Caco-2 (cell line): ENCODE measurements at regions not wholly inside any gene's neighbourhood (a gene's known extent, or its start where the extent isn't known, plus 50 kb on each side); places are given as distances from the start of the nearest gene placed in this dataset.
A peak's percentile ranks its signal among the peaks of the same experiment; 100 is the strongest.

Experiments
- BruUV-seq: library from RNA; stranded (reverse); fragments of 400-500 nt; replicated peaks from 2 replicates; lab custom pipeline; 2021; lab: Mats Ljungman, UMichigan
- CTCF ChIA-PET: fragments of 300-600 bp; sonication (Branson Sonifier 250); formaldehyde crosslinking; loops from one replicate; lab custom pipeline; 2022; ENCODE audit warnings: antibody characterized with exemption; lab: Charles Lee
- POLR2A ChIA-PET: fragments of 300-600 bp; sonication (Branson Sonifier 250); formaldehyde crosslinking; loops from one replicate; lab custom pipeline; 2022; ENCODE audit warnings: antibody characterized with exemption; lab: Charles Lee
- DNase-seq, 2 experiments: peaks; one replicate each; pipeline versions ENCODE4 v3.0.0 to v3.0.0-alpha.2; 2020 to 2022
- H3K27me3 ChIP-seq: replicated peaks from 2 replicates; pipeline ENCODE4 v1.6.0; 2011; ENCODE audit warnings: low read length; ENCODE audit not compliant: control insufficient read depth, insufficient read depth
- H3K36me3 ChIP-seq: 2 replicates; pipeline ENCODE4 v1.5.1; 2011; ENCODE audit warnings: low read length; ENCODE audit not compliant: control insufficient read depth, insufficient read depth
- H3K4me1 ChIP-seq: fragments of 250-450 bp; sonication (Bioruptor Pico); 2 replicates; pipeline ENCODE4 v1.5.1; 2020; ENCODE audit warnings: mild to moderate bottlenecking
- H3K4me3 ChIP-seq: 2 replicates; pipeline ENCODE4 v1.5.1; 2011; ENCODE audit warnings: low read depth, mild to moderate bottlenecking, control low read depth, low read length
- H3K9me3 ChIP-seq: fragments of 250-450 bp; sonication (Bioruptor Pico); 2 replicates; pipeline ENCODE4 v1.5.1; 2020; ENCODE audit warnings: mild to moderate bottlenecking, moderate library complexity
- H3K27ac Mint-ChIP-seq: one replicate; pipeline ENCODE4 v1.8.0; 2022; ENCODE audit warnings: mixed read lengths; ENCODE audit not compliant: unreplicated experiment
- H3K27me3 Mint-ChIP-seq: one replicate; pipeline ENCODE4 v1.8.0; 2022; ENCODE audit warnings: mixed read lengths; ENCODE audit not compliant: insufficient read depth, unreplicated experiment
- H3K36me3 Mint-ChIP-seq: one replicate; pipeline ENCODE4 v1.8.0; 2022; ENCODE audit warnings: mild to moderate bottlenecking, mixed read lengths; ENCODE audit not compliant: insufficient read depth, unreplicated experiment
- H3K4me1 Mint-ChIP-seq: one replicate; pipeline ENCODE4 v1.8.0; 2022; ENCODE audit warnings: low read depth, mixed read lengths; ENCODE audit not compliant: unreplicated experiment
- H3K4me3 Mint-ChIP-seq: one replicate; pipeline ENCODE4 v1.8.0; 2022; ENCODE audit warnings: mild to moderate bottlenecking, moderate library complexity, mixed read lengths; ENCODE audit not compliant: unreplicated experiment
- H3K9me3 Mint-ChIP-seq: one replicate; pipeline ENCODE4 v1.8.0; 2022; ENCODE audit warnings: mixed read lengths; ENCODE audit not compliant: unreplicated experiment
- CTCF ChIP-seq, 2 experiments: fragments of 200-600 bp in 1 of 2; IDR thresholded peaks; 1 replicate in 1 of 2; 2 replicates in 1 of 2; pipeline versions ENCODE4 v1.5.1 to v1.8.0; 2011 to 2022; ENCODE audit warnings: antibody characterized with exemption in 1 of 2, control low read depth in 1 of 2, inconsistent platforms in 1 of 2, low read depth in 1 of 2, low read length in 1 of 2, mild to moderate bottlenecking in 1 of 2, moderate library complexity in 1 of 2; ENCODE audit not compliant: insufficient read depth in 1 of 2, severe bottlenecking in 1 of 2, unreplicated experiment in 1 of 2
- intact Hi-C: fragments of 100-400 bp; cut with micrococcal nuclease; formaldehyde crosslinking; loops from one replicate; pipeline ENCODE4 v1.10.0; 2022; ENCODE audit not compliant: unreplicated experiment

DNA sequence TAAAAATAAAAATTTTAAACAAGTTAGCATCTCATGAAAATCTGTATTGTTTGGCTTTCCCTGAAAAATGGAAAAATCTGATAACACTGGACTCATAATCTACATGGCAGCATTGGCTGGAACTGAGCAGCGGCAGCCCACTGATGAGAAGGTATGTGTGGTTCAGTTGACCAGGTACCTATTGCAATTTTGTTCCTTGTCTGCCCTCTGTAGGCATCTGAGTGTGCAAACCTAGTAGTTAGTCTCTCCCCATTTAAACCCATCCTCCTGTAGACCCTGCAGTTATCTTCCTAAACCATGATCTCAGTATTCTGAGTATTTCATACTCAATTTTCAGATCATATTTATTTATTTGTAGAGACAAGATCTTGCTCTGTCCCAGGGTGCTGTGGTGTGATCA is 59.4 kb upstream of the SERBP1 start:
- peak; percentile 28 to 34 for DNase-seq
- no peak overlapping the region for H3K4me3 ChIP-seq
- H3K9me3 ChIP-seq = no peaks in the 10 kb centered on the region
- ChIA-PET POLR2A (no interaction called here), CTCF (no interaction called here)
- H3K27ac Mint-ChIP-seq = no peak overlapping the region
- H3K27me3 Mint-ChIP-seq = no peaks in the 10 kb centered on the region
- no peaks in the 10 kb centered on the region for H3K9me3 Mint-ChIP-seq
- TF ChIP-seq CTCF (IDR thresholded peaks at IDR 0.05; ENCODE audit: insufficient read depth in 1 of 2, low read depth in 1 of 2, low read length in 1 of 2, severe bottlenecking in 1 of 2, unreplicated experiment in 1 of 2) = no peak
- no peaks in the 10 kb centered on the region for H3K36me3 Mint-ChIP-seq
- no peaks in the 10 kb centered on the region for H3K27me3 ChIP-seq
- no peaks in the 10 kb centered on the region for H3K4me1 Mint-ChIP-seq
- H3K4me1 ChIP-seq = no peaks in the 10 kb centered on the region
- H3K4me3 Mint-ChIP-seq = no peak overlapping the region
- intact Hi-C loops = loop anchor here (1.0 to 5.0 kb wide), 3 partner anchors 58 to 257 kb away; no protein-coding TSS in a partner anchor
- no peaks in the 10 kb centered on the region for H3K36me3 ChIP-seq
- no TSS peak for BruUV-seq

GRCh38 chr1:67491280-67491679 is 61.1 kb upstream of the SERBP1 start:
- no peak for TF ChIP-seq CTCF (IDR thresholded peaks at IDR 0.05; ENCODE audit: insufficient read depth in 1 of 2, low read depth in 1 of 2, low read length in 1 of 2, severe bottlenecking in 1 of 2, unreplicated experiment in 1 of 2)
- DNase-seq = no peak
- H3K36me3 Mint-ChIP-seq = no peaks in the 10 kb centered on the region
- POLR2A ChIA-PET = no interaction called here
- no peaks in the 10 kb centered on the region for H3K4me1 ChIP-seq
- no peaks in the 10 kb centered on the region for H3K9me3 ChIP-seq
- no peaks in the 10 kb centered on the region for H3K36me3 ChIP-seq
- intact Hi-C loops = no loop called here
- H3K27ac Mint-ChIP-seq = no peak overlapping the region
- CTCF ChIA-PET = no interaction called here
- H3K4me3 Mint-ChIP-seq = no peak overlapping the region
- no TSS peak for BruUV-seq
- H3K4me1 Mint-ChIP-seq = no peaks in the 10 kb centered on the region
- no peaks in the 10 kb centered on the region for H3K9me3 Mint-ChIP-seq
- H3K4me3 ChIP-seq = no peak overlapping the region
- H3K27me3 ChIP-seq = no peaks in the 10 kb centered on the region
- no peaks in the 10 kb centered on the region for H3K27me3 Mint-ChIP-seq

DNA sequence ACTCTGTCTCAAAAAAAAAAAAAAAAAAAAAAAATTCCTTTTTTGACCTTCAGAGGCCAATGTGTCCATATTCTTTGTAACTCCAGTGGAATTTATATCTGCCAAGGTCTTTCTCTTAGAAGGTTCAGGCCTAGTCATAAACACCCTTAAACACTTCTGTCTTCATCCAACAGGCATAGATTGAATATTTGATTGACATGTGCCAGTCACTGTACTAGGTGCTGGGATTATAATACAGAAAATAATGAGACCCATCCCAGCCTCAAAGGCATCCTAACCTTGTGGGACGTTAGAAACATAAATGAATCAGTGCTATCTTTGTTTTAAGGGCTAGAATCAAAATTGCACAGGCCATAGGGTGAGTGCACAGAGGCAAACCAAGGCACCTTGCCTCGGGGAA is 62.9 kb upstream of the SERBP1 start:
- no peaks in the 10 kb centered on the region for H3K9me3 ChIP-seq
- TF ChIP-seq CTCF (IDR thresholded peaks at IDR 0.05; ENCODE audit: insufficient read depth in 1 of 2, low read depth in 1 of 2, low read length in 1 of 2, severe bottlenecking in 1 of 2, unreplicated experiment in 1 of 2) = no peak
- Mint-ChIP-seq H3K27me3 (no peaks in the 10 kb centered on the region), H3K36me3 (no peaks in the 10 kb centered on the region), H3K9me3 (no peaks in the 10 kb centered on the region), H3K4me1 (no peaks in the 10 kb centered on the region), H3K27ac (no peak overlapping the region), H3K4me3 (no peak overlapping the region)
- DNase-seq = no peak
- intact Hi-C loops = no loop called here
- no peaks in the 10 kb centered on the region for H3K36me3 ChIP-seq
- no peaks in the 10 kb centered on the region for H3K4me1 ChIP-seq
- CTCF ChIA-PET = interaction anchor here (0.7 kb wide), 1 partner anchor 61 kb away, joined by 10 read pairs; no protein-coding TSS in a partner anchor
- no peaks in the 10 kb centered on the region for H3K27me3 ChIP-seq
- POLR2A ChIA-PET = no interaction called here
- no TSS peak for BruUV-seq
- no peak overlapping the region for H3K4me3 ChIP-seq
